CD4-positive, CD25-positive, alpha-beta regulatory T cell (primary cell): ENCODE measurements at regions not wholly inside any gene's neighbourhood (a gene's known extent, or its start where the extent isn't known, plus 50 kb on each side); places are given as distances from the start of the nearest gene placed in this dataset.
"Not testable (repeated sequence)": the region's sequence is repeated elsewhere in the genome, so short reads cannot be mapped to it uniquely, and the experiment has no call there.

Experiments used
- ATAC-seq, 2 donors: fragments of 150-1000 bp; cut with Tn5 transposase; one replicate each; pipeline ENCODE4 v1.10.0; 2021; ENCODE audit warnings: low read depth in 2 of 2, moderate number of reproducible peaks in 2 of 2, moderate library complexity in 1 of 2
- DNase-seq, 3 donors: peaks; one replicate each; pipeline versions ENCODE4 v3.0.0 to v3.0.0-alpha.2; 2012 to 2022; ENCODE audit warnings: mixed read lengths in 1 of 3
- H3K27ac ChIP-seq: one replicate; pipeline ENCODE4 v1.7.0; 2013; ENCODE audit warnings: mild to moderate bottlenecking, low read length; ENCODE audit not compliant: insufficient read depth, poor library complexity, severe bottlenecking
- H3K27me3 ChIP-seq: one replicate; pipeline ENCODE4 v1.7.0; 2013; ENCODE audit warnings: low read length; ENCODE audit not compliant: control insufficient read depth, insufficient read depth
- H3K36me3 ChIP-seq: one replicate; pipeline ENCODE4 v1.7.0; 2013; ENCODE audit warnings: mild to moderate bottlenecking, low read length, moderate library complexity; ENCODE audit not compliant: control insufficient read depth, insufficient read depth
- H3K4me1 ChIP-seq: 2 replicates; pipeline ENCODE4 v1.7.0; 2013; ENCODE audit warnings: mild to moderate bottlenecking, low read length; ENCODE audit not compliant: insufficient read depth, control insufficient read depth, poor library complexity, severe bottlenecking
- H3K4me3 ChIP-seq: one replicate; pipeline ENCODE4 v1.7.0; 2013; ENCODE audit warnings: low read depth, mild to moderate bottlenecking, low read length, moderate library complexity
- H3K9me3 ChIP-seq, 2 experiments: 1 replicate in 1 of 2; 2 replicates in 1 of 2; pipeline ENCODE4 v1.7.0; 2013; ENCODE audit warnings: low read length in 2 of 2, mild to moderate bottlenecking in 1 of 2, moderate library complexity in 1 of 2; ENCODE audit not compliant: control insufficient read depth in 2 of 2
- H3K27ac Mint-ChIP-seq, 3 donors: one replicate each; pipeline ENCODE4 v1.8.0; 2020 to 2022; ENCODE audit warnings: mild to moderate bottlenecking in 3 of 3, mixed read lengths in 3 of 3, moderate library complexity in 2 of 3
- H3K27me3 Mint-ChIP-seq: one replicate; pipeline ENCODE4 v1.8.0; 2022; ENCODE audit warnings: mild to moderate bottlenecking, mixed read lengths
- H3K36me3 Mint-ChIP-seq: one replicate; pipeline ENCODE4 v1.8.0; 2020; ENCODE audit warnings: mixed read lengths
- H3K4me1 Mint-ChIP-seq, 4 donors: one replicate each; pipeline ENCODE4 v1.8.0; 2020 to 2022; ENCODE audit warnings: mixed read lengths in 4 of 4, mild to moderate bottlenecking in 1 of 4
- H3K4me3 Mint-ChIP-seq, 4 donors: one replicate each; pipeline ENCODE4 v1.8.0; 2020 to 2022; ENCODE audit warnings: mild to moderate bottlenecking in 4 of 4, mixed read lengths in 4 of 4, moderate library complexity in 3 of 4
- H3K9me3 Mint-ChIP-seq, 7 donors: one replicate each; pipeline ENCODE4 v1.8.0; 2020 to 2022; ENCODE audit warnings: mixed read lengths in 7 of 7, mild to moderate bottlenecking in 3 of 7, moderate library complexity in 2 of 7

DNA sequence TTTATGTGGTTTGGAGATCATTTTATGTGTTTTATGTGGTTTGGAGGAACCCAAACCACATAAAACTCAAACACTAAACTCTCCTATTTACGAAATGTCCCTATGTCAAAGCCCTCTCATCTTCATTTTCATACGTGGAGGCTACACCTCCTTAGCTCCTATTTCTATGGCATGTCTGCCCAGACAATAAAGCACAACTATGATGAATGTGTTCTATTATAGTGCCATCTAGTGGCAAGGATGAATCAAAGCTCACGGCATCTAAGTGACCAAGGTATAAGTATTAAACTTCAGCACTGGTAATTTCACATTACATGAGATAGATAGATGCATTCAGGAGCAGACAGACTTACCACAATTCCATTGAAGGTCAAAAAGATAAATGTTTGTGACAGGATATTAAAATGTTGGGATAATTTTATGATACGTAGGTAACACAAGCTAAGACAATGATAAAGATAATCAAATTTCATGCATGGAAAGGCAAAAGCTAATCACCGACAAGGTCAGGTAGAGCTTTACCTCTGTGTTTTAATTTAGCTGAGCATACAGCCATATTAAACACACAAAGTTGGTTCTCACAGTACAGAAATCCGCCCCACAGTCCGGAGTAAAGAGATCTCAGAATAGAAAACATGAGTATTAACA, 130.6 kb upstream of the FHIT start:
- H3K27me3 Mint-ChIP-seq = no peaks in the 10 kb centered on the region
- no peak overlapping the region for H3K4me3 Mint-ChIP-seq
- H3K9me3 ChIP-seq = no peaks in the 10 kb centered on the region
- peaks cover 0 to 5% (median 2%) of the 10 kb centered on the region in 4 donors for H3K4me1 Mint-ChIP-seq
- H3K27ac Mint-ChIP-seq = no peak overlapping the region
- H3K27me3 ChIP-seq = no peaks in the 10 kb centered on the region
- peak in 2 of 3 donors; percentile 49 to 62 for DNase-seq
- H3K27ac ChIP-seq = no peak overlapping the region
- H3K4me1 ChIP-seq = no peaks in the 10 kb centered on the region
- H3K9me3 Mint-ChIP-seq = no peaks in the 10 kb centered on the region
- H3K4me3 ChIP-seq = no peak overlapping the region
- H3K36me3 Mint-ChIP-seq = no peaks in the 10 kb centered on the region
- no peaks in the 10 kb centered on the region for H3K36me3 ChIP-seq
- peak; percentile 53 to 62 for ATAC-seq

DNA sequence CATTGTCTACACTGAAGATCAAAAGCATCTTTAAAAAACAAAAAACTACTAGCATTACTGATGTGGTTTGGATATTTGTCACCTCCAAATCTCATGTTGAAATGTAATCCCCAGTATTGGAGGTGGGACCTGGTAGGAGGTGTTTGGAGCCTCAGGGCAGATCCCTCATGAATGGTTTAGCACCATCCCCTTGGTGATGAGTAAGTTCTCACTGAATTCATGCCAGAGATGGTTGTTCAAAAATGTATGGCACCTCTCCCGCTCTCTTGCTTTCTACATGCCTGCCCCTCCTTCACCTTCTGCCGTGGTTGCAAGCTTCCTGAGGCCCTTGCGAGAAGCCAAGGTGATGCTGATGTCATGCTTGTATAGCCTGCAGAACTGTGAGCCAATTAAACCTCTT, 136.6 kb upstream of the FHIT start:
- H3K36me3 Mint-ChIP-seq = no peaks in the 10 kb centered on the region
- Histone ChIP-seq H3K4me1 (no peaks in the 10 kb centered on the region), H3K4me3 (no peak overlapping the region), H3K27me3 (no peaks in the 10 kb centered on the region), H3K9me3 (peaks cover 0 to 2% of the 10 kb centered on the region in 2 experiments), H3K36me3 (no peaks in the 10 kb centered on the region), H3K27ac (no peak overlapping the region)
- H3K9me3 Mint-ChIP-seq = peaks cover 0 to 7% (median 4%) of the 10 kb centered on the region in 7 donors
- no peaks in the 10 kb centered on the region for H3K27me3 Mint-ChIP-seq
- ATAC-seq = no peak
- DNase-seq = no peak
- no peak overlapping the region for H3K27ac Mint-ChIP-seq
- H3K4me1 Mint-ChIP-seq = peaks cover 0 to 4% (median 0%) of the 10 kb centered on the region in 4 donors
- no peak overlapping the region for H3K4me3 Mint-ChIP-seq

- H3K4me1 ChIP-seq, ATAC-seq, H3K9me3 ChIP-seq, H3K36me3 ChIP-seq, H3K4me1 Mint-ChIP-seq, H3K27me3 ChIP-seq, DNase-seq, H3K27ac Mint-ChIP-seq, H3K4me3 Mint-ChIP-seq, H3K27ac ChIP-seq, H3K4me3 ChIP-seq, H3K36me3 Mint-ChIP-seq, H3K27me3 Mint-ChIP-seq, H3K9me3 Mint-ChIP-seq: not testable (repeated sequence)
These were observed 142.3 kb upstream of the FHIT start for GRCh38 chr3:61393480-61393947.

GRCh38 chr3:61401359-61401758, 150.1 kb upstream of the FHIT start:
- Histone ChIP-seq H3K9me3 (no peaks in the 10 kb centered on the region), H3K27me3 (no peaks in the 10 kb centered on the region), H3K4me1 (no peaks in the 10 kb centered on the region), H3K27ac (no peak overlapping the region), H3K4me3 (no peak overlapping the region), H3K36me3 (no peaks in the 10 kb centered on the region)
- Mint-ChIP-seq H3K4me3 (no peak overlapping the region), H3K27me3 (no peaks in the 10 kb centered on the region), H3K36me3 (no peaks in the 10 kb centered on the region), H3K9me3 (peaks cover 0 to 2% (median 0%) of the 10 kb centered on the region in 7 donors), H3K4me1 (no peaks in the 10 kb centered on the region), H3K27ac (no peak overlapping the region)
- no peak for DNase-seq
- no peak for ATAC-seq

DNA sequence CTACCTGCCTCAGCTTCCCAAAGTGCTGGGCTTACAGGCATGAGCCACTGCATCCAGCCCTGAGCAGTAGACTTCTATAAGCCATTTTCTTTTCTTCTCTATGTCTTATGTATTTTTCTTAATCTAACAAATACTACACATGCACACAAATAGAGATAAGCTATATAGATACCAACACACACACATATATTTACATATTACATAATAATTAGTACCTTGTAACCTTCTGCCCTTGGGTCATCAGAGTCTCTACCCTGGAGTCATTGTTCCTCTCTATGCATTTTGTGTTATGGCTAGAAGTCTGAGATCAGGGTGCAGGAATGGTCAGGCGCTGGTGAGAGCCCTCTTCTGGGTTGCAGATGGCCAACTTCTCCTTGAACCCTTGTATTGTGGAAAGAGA, 154.0 kb upstream of the PTPRG start:
- no peak for ATAC-seq
- H3K4me3 Mint-ChIP-seq = no peak overlapping the region
- H3K27ac Mint-ChIP-seq = no peak overlapping the region

DNA sequence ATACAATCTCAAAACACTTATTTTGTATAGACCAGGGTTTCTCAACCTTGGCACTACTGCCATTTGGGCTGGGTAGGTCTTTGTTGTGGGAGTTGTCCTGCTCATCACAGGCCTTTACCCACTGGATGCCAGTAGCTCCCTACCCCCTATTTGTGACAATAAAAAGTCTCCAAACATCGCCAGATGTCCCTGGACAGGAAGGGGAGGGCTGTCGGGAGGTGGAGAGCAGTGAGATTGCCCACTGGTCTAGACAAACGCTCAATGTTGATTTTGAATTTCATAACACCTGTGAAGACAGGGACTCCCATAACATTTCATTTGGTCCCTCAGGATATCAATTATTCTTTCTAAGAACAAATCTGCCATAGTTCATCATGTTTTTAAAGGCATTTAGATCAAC, 151.7 kb upstream of the PTPRG start:
- H3K27me3 Mint-ChIP-seq = peaks cover 9% of the 10 kb centered on the region
- no peak overlapping the region for H3K27ac ChIP-seq

More for the DNA sequence above, 154.0 kb upstream of the PTPRG start:
- peaks cover 0 to 4% (median 1%) of the 10 kb centered on the region in 7 donors for H3K9me3 Mint-ChIP-seq
- Histone ChIP-seq H3K36me3 (no peaks in the 10 kb centered on the region), H3K9me3 (no peaks in the 10 kb centered on the region), H3K4me1 (no peaks in the 10 kb centered on the region), H3K27ac (no peak overlapping the region), H3K4me3 (no peak overlapping the region), H3K27me3 (no peaks in the 10 kb centered on the region)
- no peak for DNase-seq
- no peaks in the 10 kb centered on the region for H3K36me3 Mint-ChIP-seq
- H3K27me3 Mint-ChIP-seq = peaks cover 9% of the 10 kb centered on the region
- no peaks in the 10 kb centered on the region for H3K4me1 Mint-ChIP-seq

GRCh38 chr3:61410358-61410757, 151.0 kb upstream of the PTPRG start:
- H3K27ac ChIP-seq, H3K9me3 ChIP-seq, ATAC-seq, H3K27me3 Mint-ChIP-seq, DNase-seq, H3K4me1 Mint-ChIP-seq, H3K36me3 ChIP-seq, H3K4me1 ChIP-seq, H3K36me3 Mint-ChIP-seq, H3K27ac Mint-ChIP-seq, H3K4me3 ChIP-seq, H3K27me3 ChIP-seq, H3K4me3 Mint-ChIP-seq, H3K9me3 Mint-ChIP-seq: not testable (repeated sequence)

More for the DNA sequence above, 151.7 kb upstream of the PTPRG start:
- Mint-ChIP-seq H3K9me3 (peaks cover 0 to 5% (median 3%) of the 10 kb centered on the region in 7 donors), H3K36me3 (no peaks in the 10 kb centered on the region), H3K4me1 (no peaks in the 10 kb centered on the region), H3K4me3 (no peak overlapping the region), H3K27ac (no peak overlapping the region)
- DNase-seq (no peak), ATAC-seq (no peak)
- no peaks in the 10 kb centered on the region for H3K9me3 ChIP-seq
- H3K27me3 ChIP-seq = no peaks in the 10 kb centered on the region
- H3K36me3 ChIP-seq = no peaks in the 10 kb centered on the region
- no peak overlapping the region for H3K4me3 ChIP-seq
- H3K4me1 ChIP-seq = no peaks in the 10 kb centered on the region

GRCh38 chr3:61411009-61411662, 150.2 kb upstream of the PTPRG start:
- no peaks in the 10 kb centered on the region for H3K4me1 Mint-ChIP-seq

More at GRCh38 chr3:61411009-61411662, 150.2 kb upstream of the PTPRG start:
- Mint-ChIP-seq H3K4me3 (no peak overlapping the region), H3K27me3 (peaks cover 9% of the 10 kb centered on the region), H3K36me3 (no peaks in the 10 kb centered on the region), H3K27ac (no peak overlapping the region), H3K9me3 (peaks cover 0 to 6% (median 2%) of the 10 kb centered on the region in 7 donors)
- no peak overlapping the region for H3K27ac ChIP-seq
- H3K27me3 ChIP-seq = no peaks in the 10 kb centered on the region
- ATAC-seq = no peak
- no peaks in the 10 kb centered on the region for H3K9me3 ChIP-seq
- no peak for DNase-seq
- H3K36me3 ChIP-seq = no peaks in the 10 kb centered on the region
- no peak overlapping the region for H3K4me3 ChIP-seq
- H3K4me1 ChIP-seq = no peaks in the 10 kb centered on the region
